OCI-LY1 (cell line): ENCODE measurements at regions not wholly inside any gene's neighbourhood (a gene's known extent, or its start where the extent isn't known, plus 50 kb on each side); places are given as distances from the start of the nearest gene placed in this dataset.

Experiments
- H2AFZ ChIP-seq: fragments of 200-600 bp; sonication (generic), shearing (Covaris generic); 2 replicates; pipeline ENCODE4 v1.6.0; 2014; ENCODE audit warnings: antibody characterized with exemption, mild to moderate bottlenecking, low read length
- H3F3A ChIP-seq: fragments of 200-600 bp; sonication (generic), shearing (Covaris generic); 2 replicates; pipeline ENCODE4 v1.6.0; 2014; ENCODE audit warnings: mild to moderate bottlenecking, antibody characterized with exemption, low read length, moderate library complexity; ENCODE audit not compliant: insufficient read depth
- H3K27ac ChIP-seq: fragments of 200-600 bp; sonication (generic); 2 replicates; pipeline ENCODE4 v1.5.1; 2014; ENCODE audit warnings: low read length, mixed run types, mild to moderate bottlenecking, low read depth; ENCODE audit not compliant: poor library complexity, severe bottlenecking
- H3K27me3 ChIP-seq: fragments of 200-600 bp; sonication (generic); 2 replicates; pipeline ENCODE4 v1.6.0; 2014; ENCODE audit warnings: antibody characterized with exemption, mild to moderate bottlenecking, low read length, moderate library complexity; ENCODE audit not compliant: insufficient read depth
- H3K36me3 ChIP-seq: fragments of 200-600 bp; sonication (generic); 2 replicates; pipeline ENCODE4 v1.6.1; 2014; ENCODE audit warnings: mild to moderate bottlenecking, antibody characterized with exemption, low read length, moderate library complexity, mixed read lengths; ENCODE audit not compliant: insufficient read depth
- H3K4me1 ChIP-seq: fragments of 200-600 bp; sonication (generic); 2 replicates; pipeline ENCODE4 v1.5.1; 2014; ENCODE audit warnings: mild to moderate bottlenecking, low read length, moderate library complexity; ENCODE audit not compliant: insufficient read depth, severe bottlenecking
- H3K4me2 ChIP-seq: fragments of 200-600 bp; sonication (generic), shearing (Covaris generic); 2 replicates; pipeline ENCODE4 v1.6.1; 2014; ENCODE audit warnings: low read length
- H3K4me3 ChIP-seq: fragments of 200-600 bp; sonication (generic); 2 replicates; pipeline ENCODE4 v1.5.1; 2014; ENCODE audit warnings: low read length, low read depth, mild to moderate bottlenecking, mixed read lengths; ENCODE audit not compliant: poor library complexity, severe bottlenecking
- H3K79me2 ChIP-seq: fragments of 200-600 bp; shearing (Covaris generic); 2 replicates; pipeline ENCODE4 v1.6.1; 2016; ENCODE audit warnings: mixed run types, low read length, mixed read lengths; ENCODE audit not compliant: insufficient read depth
- H3K9ac ChIP-seq: fragments of 200-600 bp; sonication (generic), shearing (Covaris generic); 2 replicates; pipeline ENCODE4 v1.6.1; 2014; ENCODE audit warnings: mild to moderate bottlenecking, low read length, mixed read lengths
- H3K9me2 ChIP-seq: fragments of 200-600 bp; sonication (generic), shearing (Covaris generic); 2 replicates; pipeline ENCODE4 v1.6.1; 2014; ENCODE audit warnings: low read depth, mild to moderate bottlenecking, low read length, mixed read lengths
- H3K9me3 ChIP-seq: fragments of 200-600 bp; shearing (Covaris generic); 2 replicates; pipeline ENCODE4 v1.6.1; 2014; ENCODE audit warnings: low read length, mixed read lengths
- H4K20me1 ChIP-seq: fragments of 200-600 bp; sonication (generic), shearing (Covaris generic); 2 replicates; pipeline ENCODE4 v1.6.0; 2016; ENCODE audit warnings: mild to moderate bottlenecking, low read length; ENCODE audit not compliant: insufficient read depth
- CTCF ChIP-seq: fragments of 200-600 bp; sonication (generic), shearing (Covaris generic); IDR thresholded peaks from 2 replicates; pipeline ENCODE4 v1.5.1; 2017; ENCODE audit warnings: mild to moderate bottlenecking, antibody characterized with exemption, low read length, moderate library complexity, mixed read lengths
- EZH2 ChIP-seq: fragments of 200-600 bp; sonication (generic), shearing (Covaris generic); IDR thresholded peaks from 2 replicates; pipeline ENCODE4 v1.8.0; 2017; ENCODE audit warnings: borderline replicate concordance, mixed run types, mild to moderate bottlenecking, antibody characterized with exemption, low read length, moderate library complexity, mixed read lengths

GRCh38 chr21:16028941-16029464 lies 299.2 kb downstream of the USP25 start:
- Histone ChIP-seq H3K27ac (no peak overlapping the region), H3K4me2 (no peak overlapping the region), H3K79me2 (no peaks in the 10 kb centered on the region), H3K4me1 (no peaks in the 10 kb centered on the region), H2AFZ (no peak overlapping the region), H3K9me2 (no peaks in the 10 kb centered on the region; the same call in 1 of the 2 replicates), H3K36me3 (no peaks in the 10 kb centered on the region), H3K27me3 (no peaks in the 10 kb centered on the region), H3K9me3 (no peaks in the 10 kb centered on the region), H3K9ac (no peak overlapping the region), H4K20me1 (no peaks in the 10 kb centered on the region), H3F3A (no peaks in the 10 kb centered on the region), H3K4me3 (no peak overlapping the region)
- TF ChIP-seq EZH2 (no peak), CTCF (no peak)

- TF ChIP-seq CTCF (no peak), EZH2 (no peak)
- Histone ChIP-seq H3K36me3 (no peaks in the 10 kb centered on the region), H3K4me2 (no peak overlapping the region), H3K4me3 (no peak overlapping the region), H4K20me1 (no peaks in the 10 kb centered on the region), H3K4me1 (no peaks in the 10 kb centered on the region), H3K9ac (no peak overlapping the region), H3K27me3 (no peaks in the 10 kb centered on the region), H3K27ac (no peak overlapping the region), H3K79me2 (no peaks in the 10 kb centered on the region), H2AFZ (no peak overlapping the region), H3K9me2 (no peaks in the 10 kb centered on the region; the same call in none of the 2 replicates), H3K9me3 (no peaks in the 10 kb centered on the region), H3F3A (no peaks in the 10 kb centered on the region)
Measured at GRCh38 chr21:16033193-16033592, 303.4 kb downstream of the USP25 start.

- no peak overlapping the region for H3K4me3 ChIP-seq
- no peaks in the 10 kb centered on the region for H3K27me3 ChIP-seq
- H3K79me2 ChIP-seq = no peaks in the 10 kb centered on the region
- H3F3A ChIP-seq = no peaks in the 10 kb centered on the region
- no peak overlapping the region for H3K27ac ChIP-seq
- H3K9me3 ChIP-seq = no peaks in the 10 kb centered on the region
- no peak for TF ChIP-seq EZH2
- no peak for TF ChIP-seq CTCF
- H3K4me1 ChIP-seq = no peaks in the 10 kb centered on the region
- H4K20me1 ChIP-seq = no peaks in the 10 kb centered on the region
- no peak overlapping the region for H3K9ac ChIP-seq
- H3K9me2 ChIP-seq = no peaks in the 10 kb centered on the region; the same call in 1 of the 2 replicates
- no peaks in the 10 kb centered on the region for H3K36me3 ChIP-seq
- no peak overlapping the region for H3K4me2 ChIP-seq
- H2AFZ ChIP-seq = no peak overlapping the region
Measured at GRCh38 chr21:16034446-16035190, 304.8 kb downstream of the USP25 start.
